DOHH2 (cell line): ENCODE measurements at regions not wholly inside any gene's neighbourhood (a gene's known extent, or its start where the extent isn't known, plus 50 kb on each side); places are given as distances from the start of the nearest gene placed in this dataset.

Experiments
- H3F3A ChIP-seq: fragments of 200-600 bp; sonication (generic), shearing (Covaris generic); 2 replicates; pipeline ENCODE4 v1.6.0; 2016; ENCODE audit warnings: antibody characterized with exemption, mild to moderate bottlenecking; ENCODE audit not compliant: control insufficient read depth, insufficient read depth
- H3K27ac ChIP-seq: fragments of 200-600 bp; sonication (generic); 2 replicates; pipeline ENCODE4 v1.5.1; 2014; ENCODE audit warnings: low read depth, mild to moderate bottlenecking, low read length, moderate library complexity
- H3K27me3 ChIP-seq: fragments of 200-600 bp; sonication (generic); 2 replicates; pipeline ENCODE4 v1.6.1; 2014; ENCODE audit warnings: mild to moderate bottlenecking, low read length, mixed read lengths; ENCODE audit not compliant: control insufficient read depth
- H3K36me3 ChIP-seq: fragments of 200-600 bp; sonication (generic); 2 replicates; pipeline ENCODE4 v1.6.1; 2014; ENCODE audit warnings: mild to moderate bottlenecking, low read length, moderate library complexity, mixed read lengths; ENCODE audit not compliant: control insufficient read depth
- H3K4me1 ChIP-seq: fragments of 200-600 bp; sonication (generic); 2 replicates; pipeline ENCODE4 v1.6.1; 2014; ENCODE audit warnings: mild to moderate bottlenecking, low read length, mixed read lengths; ENCODE audit not compliant: control insufficient read depth
- H3K4me2 ChIP-seq: fragments of 200-600 bp; sonication (generic); 2 replicates; pipeline ENCODE4 v1.6.0; 2014; ENCODE audit warnings: mild to moderate bottlenecking, low read length, moderate library complexity
- H3K4me3 ChIP-seq: fragments of 200-600 bp; sonication (generic); 2 replicates; pipeline ENCODE4 v1.5.1; 2014; ENCODE audit warnings: mild to moderate bottlenecking, low read length, mixed read lengths
- H3K79me2 ChIP-seq: fragments of 200-600 bp; sonication (generic); 2 replicates; pipeline ENCODE4 v1.6.1; 2014; ENCODE audit warnings: mild to moderate bottlenecking, low read length, mixed read lengths; ENCODE audit not compliant: control insufficient read depth
- H3K9me2 ChIP-seq: fragments of 200-600 bp; sonication (generic); replicated peaks from 2 replicates; pipeline ENCODE4 v1.6.1; 2014; ENCODE audit warnings: mild to moderate bottlenecking, low read length, mixed read lengths; ENCODE audit not compliant: control insufficient read depth
- H3K9me3 ChIP-seq: fragments of 200-600 bp; sonication (generic); 2 replicates; pipeline ENCODE4 v1.6.1; 2014; ENCODE audit warnings: antibody characterized with exemption, low read length, mixed read lengths; ENCODE audit not compliant: control insufficient read depth, insufficient read depth
- H4K20me1 ChIP-seq: fragments of 200-600 bp; sonication (generic); 2 replicates; pipeline ENCODE4 v1.6.0; 2014; ENCODE audit warnings: low read depth, mild to moderate bottlenecking, antibody characterized with exemption, low read length, moderate library complexity; ENCODE audit not compliant: control insufficient read depth, insufficient read depth
- CTCF ChIP-seq: fragments of 200-600 bp; sonication (generic); IDR thresholded peaks from one replicate; pipeline ENCODE4 v1.5.1; 2014; ENCODE audit warnings: antibody characterized with exemption, mild to moderate bottlenecking, low read depth, low read length; ENCODE audit not compliant: poor library complexity, severe bottlenecking
- EZH2phosphoT487 ChIP-seq: fragments of 200-600 bp; sonication (generic); IDR thresholded peaks from 2 replicates; pipeline ENCODE4 v1.6.1; 2017; ENCODE audit warnings: borderline replicate concordance, mild to moderate bottlenecking, antibody characterized with exemption, low read length, moderate library complexity, mixed read lengths

- Histone ChIP-seq H4K20me1 (no peaks in the 10 kb centered on the region), H3K36me3 (no peaks in the 10 kb centered on the region), H3K9me2 (no peaks in the 10 kb centered on the region), H3K4me2 (no peak overlapping the region), H3F3A (no peaks in the 10 kb centered on the region), H3K79me2 (no peaks in the 10 kb centered on the region), H3K27ac (no peak overlapping the region), H3K27me3 (no peaks in the 10 kb centered on the region), H3K4me3 (no peak overlapping the region), H3K9me3 (no peaks in the 10 kb centered on the region), H3K4me1 (no peaks in the 10 kb centered on the region)
- TF ChIP-seq CTCF, result no peak
- TF ChIP-seq EZH2phosphoT487, result no peak
Observed at GRCh38 chr1:56442290-56442877, 137.0 kb downstream of the PLPP3 start.

- H3K36me3 ChIP-seq, result no peaks in the 10 kb centered on the region
- H4K20me1 ChIP-seq, result no peaks in the 10 kb centered on the region
- H3K4me2 ChIP-seq, result no peak overlapping the region
- H3K79me2 ChIP-seq, result no peaks in the 10 kb centered on the region
- H3K4me3 ChIP-seq, result no peak overlapping the region
- no peaks in the 10 kb centered on the region for H3K9me3 ChIP-seq
- H3K27ac ChIP-seq, result no peak overlapping the region
- no peaks in the 10 kb centered on the region for H3K27me3 ChIP-seq
- no peaks in the 10 kb centered on the region for H3F3A ChIP-seq
- TF ChIP-seq CTCF (no peak), EZH2phosphoT487 (no peak)
- no peaks in the 10 kb centered on the region for H3K9me2 ChIP-seq
- H3K4me1 ChIP-seq, result no peaks in the 10 kb centered on the region
Observed at GRCh38 chr1:56441601-56442000, 137.8 kb downstream of the PLPP3 start.

GRCh38 chr1:56439610-56440264, 139.6 kb downstream of the PLPP3 start:
- Histone ChIP-seq H3K4me2 (no peak overlapping the region), H3K79me2 (no peaks in the 10 kb centered on the region), H4K20me1 (no peaks in the 10 kb centered on the region), H3K4me1 (peaks cover 5% of the 10 kb centered on the region), H3K9me2 (no peaks in the 10 kb centered on the region), H3K27me3 (no peaks in the 10 kb centered on the region), H3K9me3 (no peaks in the 10 kb centered on the region), H3K27ac (no peak overlapping the region), H3K4me3 (no peak overlapping the region), H3K36me3 (no peaks in the 10 kb centered on the region), H3F3A (no peaks in the 10 kb centered on the region)
- TF ChIP-seq CTCF (no peak), EZH2phosphoT487 (no peak)
